Transverse colon (tissue), 4 donors: ENCODE measurements at regions not wholly inside any gene's neighbourhood (a gene's known extent, or its start where the extent isn't known, plus 50 kb on each side); places are given as distances from the start of the nearest gene placed in this dataset.

Experiments
- DNase-seq: peaks from one replicate; pipeline ENCODE4 v3.0.0-alpha.2; 2019
- H3K27ac ChIP-seq, 4 donors: fragments of 200-600 bp; sonication (generic); 2 replicates each; pipeline ENCODE4 v1.5.1; 2016 to 2018; ENCODE audit warnings: inconsistent platforms in 4 of 4
- H3K27me3 ChIP-seq: fragments of 200-600 bp; sonication (generic); 2 replicates; pipeline ENCODE4 v1.5.1; 2017; ENCODE audit warnings: inconsistent platforms
- H3K36me3 ChIP-seq, 4 donors: fragments of 200-600 bp; sonication (generic); 2 replicates each; pipeline ENCODE4 v1.5.1; 2017 to 2019; ENCODE audit warnings: inconsistent platforms in 4 of 4
- H3K4me1 ChIP-seq, 4 donors: fragments of 200-600 bp; sonication (generic); 2 replicates each; pipeline ENCODE4 v1.5.1; 2017 to 2020; ENCODE audit warnings: inconsistent platforms in 4 of 4
- H3K4me3 ChIP-seq, 4 donors: fragments of 200-600 bp; sonication (generic); 1 replicate in 1 of 4; 2 replicates in 3 of 4; pipeline versions ENCODE4 v1.5.1 to v1.6.1; 2017 to 2019; ENCODE audit warnings: inconsistent platforms in 4 of 4
- H3K9me3 ChIP-seq, 2 donors: fragments of 200-600 bp; sonication (generic); 2 replicates each; pipeline ENCODE4 v1.5.1; 2017 to 2019; ENCODE audit warnings: inconsistent platforms in 2 of 2
- CTCF ChIP-seq, 5 experiments: fragments of 200-600 bp in 3 of 5; fragments of 450-650 bp in 2 of 5; sonication (generic) in 3 of 5; IDR thresholded peaks; 1 replicate in 2 of 5; 2 replicates in 3 of 5; pipeline ENCODE4 v1.5.1; 2016 to 2017; ENCODE audit warnings: antibody characterized with exemption in 5 of 5, inconsistent platforms in 3 of 5, mild to moderate bottlenecking in 2 of 5, moderate library complexity in 1 of 5
- EP300 ChIP-seq: sonication (generic); formaldehyde crosslinking; IDR thresholded peaks from one replicate; pipeline ENCODE4 v1.6.1; 2017; ENCODE audit warnings: antibody characterized with exemption, low read depth
- POLR2A ChIP-seq: fragments of 450-650 bp; IDR thresholded peaks from one replicate; pipeline ENCODE4 v1.6.1; 2016; ENCODE audit warnings: antibody characterized with exemption, mild to moderate bottlenecking, moderate library complexity
- POLR2AphosphoS5 ChIP-seq, 3 donors: sonication (generic); formaldehyde crosslinking; IDR thresholded peaks; one replicate each; pipeline ENCODE4 v1.6.1; 2016; ENCODE audit warnings: antibody characterized with exemption in 3 of 3
- WGBS, 2 donors: methylation state at CpG; one replicate each; pipeline ENCODE4 v1.1.5; 2018; ENCODE audit warnings: low coverage in 1 of 2; 5-methylcytosine and 5-hydroxymethylcytosine counted together
- in situ Hi-C, 4 donors: fragments of 200-750 bp; cut with MboI; loops; one replicate each; pipeline versions ENCODE4 v1.15.0 to v1.15.1; 2017; ENCODE audit warnings: low sequenced_read_pairs in 3 of 4, low pct_ligation_motif_present in 1 of 4, low pct_unique_long_range_greater_than_20kb in 1 of 4
- intact Hi-C: fragments of 100-400 bp; cut with DNase I; formaldehyde crosslinking; loops from one replicate; pipeline ENCODE4 v1.15.1; 2023; ENCODE audit warnings: low total_unique reads

- WGBS, 2 donors, result 82 to 86% methylated on average over 1 of the region's 1 CpG
- Histone ChIP-seq H3K27ac (no peak overlapping the region), H3K27me3 (no peaks in the 10 kb centered on the region), H3K36me3 (no peaks in the 10 kb centered on the region), H3K4me3 (no peak overlapping the region), H3K9me3 (no peaks in the 10 kb centered on the region), H3K4me1 (no peaks in the 10 kb centered on the region)
- intact Hi-C loops, result no loop called here
- DNase-seq, result no peak
- in situ Hi-C loops, result no loop called here
- TF ChIP-seq POLR2AphosphoS5 (IDR thresholded peaks at IDR 0.05), result no peak
- no peak for TF ChIP-seq CTCF (IDR thresholded peaks at IDR 0.05)
These were observed 112.7 kb upstream of the TAS2R1 start for GRCh38 chr5:9742848-9743247.

GRCh38 chr5:9739135-9739534 lies 109.0 kb upstream of the TAS2R1 start:
- Histone ChIP-seq H3K4me3 (no peak overlapping the region), H3K27me3 (no peaks in the 10 kb centered on the region), H3K4me1 (no peaks in the 10 kb centered on the region), H3K27ac (no peak overlapping the region), H3K36me3 (no peaks in the 10 kb centered on the region), H3K9me3 (no peaks in the 10 kb centered on the region)
- WGBS, 2 donors, result 68 to 87% methylated on average over 3 of the region's 3 CpGs
- TF ChIP-seq EP300, result no peak
- no peak for TF ChIP-seq POLR2A
- no peak for TF ChIP-seq POLR2AphosphoS5 (IDR thresholded peaks at IDR 0.05)
- no peak for TF ChIP-seq CTCF (IDR thresholded peaks at IDR 0.05)
- in situ Hi-C loops, result no loop called here
- DNase-seq, result no peak
- intact Hi-C loops, result no loop called here

GRCh38 chr5:9737265-9737664 lies 107.1 kb upstream of the TAS2R1 start:
- no peak overlapping the region for H3K27ac ChIP-seq
- H3K36me3 ChIP-seq, result no peaks in the 10 kb centered on the region
- H3K4me3 ChIP-seq, result no peak overlapping the region
- intact Hi-C loops (no loop called here), in situ Hi-C loops (no loop called here)
- TF ChIP-seq CTCF (IDR thresholded peaks at IDR 0.05) (no peak), POLR2AphosphoS5 (IDR thresholded peaks at IDR 0.05) (no peak)
- H3K27me3 ChIP-seq, result no peaks in the 10 kb centered on the region
- H3K9me3 ChIP-seq, result no peaks in the 10 kb centered on the region
- WGBS, 2 donors, result 88% methylated on average over 4 of the region's 4 CpGs; no CpG with 5 or more reads in 1 of the 2 donors
- no peak for DNase-seq
- H3K4me1 ChIP-seq, result no peaks in the 10 kb centered on the region

GRCh38 chr5:9733486-9733885 lies 103.3 kb upstream of the TAS2R1 start:
- 69 to 72% methylated on average over 4 of the region's 4 CpGs for WGBS, 2 donors
- no peaks in the 10 kb centered on the region for H3K9me3 ChIP-seq
- no peak overlapping the region for H3K4me3 ChIP-seq
- TF ChIP-seq POLR2AphosphoS5 (IDR thresholded peaks at IDR 0.05) (no peak), POLR2A (no peak), CTCF (IDR thresholded peaks at IDR 0.05) (no peak), EP300 (no peak)
- in situ Hi-C loops, result no loop called here
- intact Hi-C loops, result no loop called here
- no peaks in the 10 kb centered on the region for H3K36me3 ChIP-seq
- no peaks in the 10 kb centered on the region for H3K4me1 ChIP-seq
- no peaks in the 10 kb centered on the region for H3K27me3 ChIP-seq
- no peak for DNase-seq
- no peak overlapping the region for H3K27ac ChIP-seq
